GM21515 (cell line): ENCODE measurements at regions not wholly inside any gene's neighbourhood (a gene's known extent, or its start where the extent isn't known, plus 50 kb on each side); places are given as distances from the start of the nearest gene placed in this dataset.
"Not testable (repeated sequence)": the region's sequence is repeated elsewhere in the genome, so short reads cannot be mapped to it uniquely, and the experiment has no call there.

Source experiments
- ATAC-seq: cut with Tn5 transposase; IDR thresholded peaks from one replicate; pipeline ENCODE4 v1.9.1; 2021; ENCODE audit not compliant: unreplicated experiment

- ATAC-seq = no peak
Measured at GRCh38 chr2:18049325-18049724, 170.9 kb downstream of the KCNS3 start.

GRCh38 chr2:18047896-18048657, 169.6 kb downstream of the KCNS3 start:
- no peak for ATAC-seq

- no peak for ATAC-seq
Measured at GRCh38 chr2:18047213-18047611, 168.7 kb downstream of the KCNS3 start.

- ATAC-seq = no peak
Measured at GRCh38 chr2:18046558-18047212, 168.2 kb downstream of the KCNS3 start.

GRCh38 chr2:18046017-18046416, 167.6 kb downstream of the KCNS3 start:
- ATAC-seq = no peak

- ATAC-seq = no peak
Measured at GRCh38 chr2:18045230-18045629, 166.8 kb downstream of the KCNS3 start.

- ATAC-seq = not testable (repeated sequence)
Measured at GRCh38 chr2:18017381-18017780, 138.9 kb downstream of the KCNS3 start.

GRCh38 chr2:18009891-18010290, 131.4 kb downstream of the KCNS3 start:
- no peak for ATAC-seq

GRCh38 chr2:18005411-18005810, 126.9 kb downstream of the KCNS3 start:
- ATAC-seq = no peak

- ATAC-seq = no peak
Measured at GRCh38 chr2:18001671-18002070, 123.2 kb downstream of the KCNS3 start.

GRCh38 chr2:17996978-17997377, 118.5 kb downstream of the KCNS3 start:
- no peak for ATAC-seq

- ATAC-seq = no peak
Measured at GRCh38 chr2:17995593-17995992, 117.1 kb downstream of the KCNS3 start.
